Fibroblast of the aortic adventitia (primary cell): ENCODE measurements at regions not wholly inside any gene's neighbourhood (a gene's known extent, or its start where the extent isn't known, plus 50 kb on each side); places are given as distances from the start of the nearest gene placed in this dataset.

Experiments
- DNase-seq: peaks from one replicate; pipeline ENCODE4 v3.0.0-alpha.2; 2010; ENCODE audit warnings: low read depth
- H3K4me3 ChIP-seq: 2 replicates; pipeline ENCODE4 v1.5.1; 2011; ENCODE audit warnings: low read depth, mild to moderate bottlenecking, control low read depth, low read length, moderate library complexity
- CTCF ChIP-seq: IDR thresholded peaks from 2 replicates; pipeline ENCODE4 v1.5.1; 2011; ENCODE audit warnings: mild to moderate bottlenecking, low read length, control low read depth, inconsistent platforms; ENCODE audit not compliant: insufficient read depth

DNA sequence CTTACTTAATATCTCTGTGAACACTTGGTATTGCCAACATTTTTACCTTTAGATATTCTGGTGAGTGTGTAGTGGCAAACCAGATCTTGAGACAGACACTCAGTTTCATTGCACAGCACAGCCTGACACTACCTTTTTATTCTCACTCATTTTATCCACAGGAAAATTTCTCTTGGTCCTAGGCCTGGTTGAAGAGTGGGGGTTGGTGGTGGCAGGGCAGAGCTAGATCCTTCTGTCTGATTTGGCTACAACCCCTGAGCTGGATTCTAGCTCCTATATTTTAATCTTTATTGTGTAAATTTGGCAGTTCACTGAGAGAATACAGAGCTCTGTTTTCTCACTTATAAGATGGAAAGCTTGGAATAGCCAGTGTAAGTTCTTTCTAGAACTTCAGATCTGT, 396.9 kb downstream of the LRIG3 start:
- DNase-seq: no peak
- H3K4me3 ChIP-seq: no peak overlapping the region
- TF ChIP-seq CTCF: no peak

DNA sequence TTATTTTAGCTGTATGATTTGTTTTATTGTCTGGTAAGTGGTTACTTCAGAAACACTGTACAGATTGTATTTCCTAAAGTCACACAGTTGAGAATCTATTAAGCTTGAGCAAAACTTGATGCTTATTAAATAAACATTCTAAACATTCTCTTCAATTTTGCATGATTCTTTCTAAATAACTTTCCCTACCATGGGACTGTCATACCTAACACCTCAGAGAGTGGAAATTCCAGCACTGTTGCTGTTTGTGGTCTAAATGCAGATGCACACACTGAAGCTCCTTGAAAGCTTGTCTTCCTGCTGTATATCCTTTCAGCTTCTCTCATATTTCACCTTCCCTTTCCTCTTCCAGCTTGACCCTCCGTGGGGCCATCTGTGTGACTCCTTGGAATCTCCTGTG, 392.0 kb downstream of the LRIG3 start:
- H3K4me3 ChIP-seq: no peak overlapping the region
- TF ChIP-seq CTCF: no peak
- no peak for DNase-seq

DNA sequence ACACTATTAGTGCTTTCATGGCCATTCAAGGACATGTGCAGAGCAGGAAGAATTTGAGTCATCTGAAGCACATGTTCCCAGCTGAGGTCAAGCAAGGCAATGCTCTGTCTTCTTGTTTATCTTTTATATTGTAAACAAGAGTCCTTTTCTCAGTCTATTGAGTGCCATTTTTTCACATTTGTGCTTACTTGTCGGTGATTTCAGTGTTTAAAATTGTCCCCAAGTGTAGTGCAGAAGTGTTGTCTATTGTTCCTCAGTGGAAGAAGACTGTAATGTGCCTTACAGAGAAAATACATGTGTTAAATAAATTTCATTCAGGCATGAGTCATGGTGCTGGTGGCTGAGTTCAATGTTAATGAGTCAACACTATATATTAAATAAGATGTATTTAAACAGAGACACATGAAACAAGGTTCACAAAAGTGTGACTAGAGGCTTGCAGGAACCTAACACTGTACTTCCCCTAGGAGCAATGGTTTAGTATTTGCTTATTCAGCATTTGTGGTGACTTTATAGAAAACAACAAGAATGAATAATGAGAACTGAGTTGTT, 391.1 kb downstream of the LRIG3 start:
- no peak for TF ChIP-seq CTCF
- peak; percentile 63 for DNase-seq
- no peak overlapping the region for H3K4me3 ChIP-seq

- peak; percentile 98 for DNase-seq
- TF ChIP-seq CTCF: no peak
- H3K4me3 ChIP-seq: peak overlapping the region; percentile 27
Measured at GRCh38 chr12:58529897-58530741, 390.2 kb downstream of the LRIG3 start.

- DNase-seq: peak; percentile 78
- H3K4me3 ChIP-seq: no peak overlapping the region
- no peak for TF ChIP-seq CTCF
Measured at GRCh38 chr12:58530742-58531062, 389.6 kb downstream of the LRIG3 start.

DNA sequence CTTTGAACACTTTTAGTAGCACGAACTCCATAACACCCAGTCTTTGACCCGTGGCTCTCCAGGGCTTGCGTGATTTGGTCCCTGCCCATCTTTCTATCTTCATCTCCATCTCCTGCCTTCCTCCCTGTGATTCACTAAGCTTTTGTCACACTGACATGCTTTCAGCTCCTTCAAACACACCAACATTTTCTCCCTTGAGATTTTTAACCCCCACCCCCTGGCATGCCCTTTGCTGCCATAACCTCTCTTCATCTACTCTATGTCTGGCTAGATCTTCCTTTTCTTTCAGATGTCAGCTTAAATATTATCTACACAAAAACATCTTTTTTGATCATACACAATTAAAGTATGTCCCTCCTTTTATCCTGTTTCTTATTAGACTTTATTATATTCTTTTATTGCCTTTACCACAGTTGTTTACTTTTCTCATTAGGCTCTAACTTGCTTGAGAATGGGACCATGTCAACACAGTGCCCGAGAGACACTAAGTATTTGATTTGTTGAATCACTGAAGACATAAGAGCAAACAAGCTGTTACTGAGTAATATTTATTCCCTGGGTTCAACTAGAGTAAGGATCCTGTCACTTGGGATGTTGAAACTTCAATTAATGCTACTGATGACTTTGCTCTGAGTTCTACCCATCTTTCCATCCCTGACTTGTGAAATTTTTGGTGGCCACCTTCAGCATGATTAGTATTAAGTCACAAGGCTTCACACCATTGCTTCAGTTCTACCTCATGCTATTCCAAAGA, 387.3 kb downstream of the LRIG3 start:
- DNase-seq: no peak
- TF ChIP-seq CTCF: no peak
- H3K4me3 ChIP-seq: no peak overlapping the region
